Tibial nerve (tissue), 3 donors: ENCODE measurements at regions not wholly inside any gene's neighbourhood (a gene's known extent, or its start where the extent isn't known, plus 50 kb on each side); places are given as distances from the start of the nearest gene placed in this dataset.

Experiments
- CTCF ChIP-seq, 5 experiments: fragments of 200-600 bp in 3 of 5; fragments of 450-650 bp in 2 of 5; sonication (generic) in 3 of 5; IDR thresholded peaks; one replicate each; pipeline ENCODE4 v1.5.1; 2016 to 2019; ENCODE audit warnings: antibody characterized with exemption in 5 of 5, mild to moderate bottlenecking in 3 of 5, moderate library complexity in 2 of 5
- POLR2A ChIP-seq, 2 donors: fragments of 450-650 bp; IDR thresholded peaks; one replicate each; pipeline ENCODE4 v1.6.1; 2017; ENCODE audit warnings: antibody characterized with exemption in 2 of 2, mild to moderate bottlenecking in 2 of 2, moderate library complexity in 2 of 2

GRCh38 chr18:55907453-55908175 is 319.6 kb upstream of the TCF4 start:
- no peak for TF ChIP-seq POLR2A (IDR thresholded peaks at IDR 0.05)
- TF ChIP-seq CTCF (IDR thresholded peaks at IDR 0.05) = no peak
